ENCODE measurements at regions not wholly inside any gene's neighbourhood (a gene's known extent, or its start where the extent isn't known, plus 50 kb on each side); places are given as distances from the start of the nearest gene placed in this dataset.
"Not testable (repeated sequence)": the region's sequence is repeated elsewhere in the genome, so short reads cannot be mapped to it uniquely, and the experiment has no call there.

GRCh38 chr13:18285663-18286062, 896.0 kb downstream of the TUBA3C start:
- H3K36me3 ChIP-seq (ENCODE audit: control insufficient read depth in 1 of 2, insufficient read depth in 2 of 2, low read length in 2 of 2); H3K23ac ChIP-seq (ENCODE audit: low read length); H3K27ac ChIP-seq (ENCODE audit: low read depth, low read length); H3K79me1 ChIP-seq (ENCODE audit: low read length); H2BK5ac ChIP-seq (ENCODE audit: low read depth, low read length, poor library complexity); H3K9ac ChIP-seq (ENCODE audit: low read length); H3K14ac ChIP-seq (ENCODE audit: low read length); H2BK120ac ChIP-seq (ENCODE audit: insufficient read depth, low read length, poor library complexity); H3K27me3 ChIP-seq (ENCODE audit: insufficient read depth, low read length); H3K79me2 ChIP-seq (ENCODE audit: control insufficient read depth, insufficient read depth, low read length, poor library complexity); H4K8ac ChIP-seq (ENCODE audit: low read depth, low read length); H3K4ac ChIP-seq (ENCODE audit: low read depth, low read length); H2AFZ ChIP-seq (ENCODE audit: insufficient read depth, low read length, poor library complexity); H3K4me3 ChIP-seq (ENCODE audit: low read depth, low read length); H4K91ac ChIP-seq (ENCODE audit: low read depth, low read length); H3K4me1 ChIP-seq (ENCODE audit: control insufficient read depth in 1 of 2, insufficient read depth in 2 of 2, low read length in 2 of 2); H3K4me2 ChIP-seq (ENCODE audit: low read length); H4K12ac ChIP-seq (ENCODE audit: low read depth, low read length); H2AK5ac ChIP-seq (ENCODE audit: low read length); H3K18ac ChIP-seq (ENCODE audit: low read length); DNase-seq; H2BK12ac ChIP-seq (ENCODE audit: low read length): not testable (repeated sequence)
- WGBS (ENCODE audit: extremely low coverage, insufficient coverage, insufficient read length), result no CpG with 5 or more reads among the region's 4 CpGs
- H3K9me3 ChIP-seq (ENCODE audit: insufficient read depth, low read depth, low read length), result peaks cover 14% of the 10 kb centered on the region

- H3K14ac ChIP-seq (ENCODE audit: low read length); H2AK5ac ChIP-seq (ENCODE audit: low read length); H3K4me2 ChIP-seq (ENCODE audit: low read length); H3K4me3 ChIP-seq (ENCODE audit: low read depth, low read length); H4K12ac ChIP-seq (ENCODE audit: low read depth, low read length); H3K18ac ChIP-seq (ENCODE audit: low read length); H3K9ac ChIP-seq (ENCODE audit: low read length); H3K27ac ChIP-seq (ENCODE audit: low read depth, low read length); H2BK120ac ChIP-seq (ENCODE audit: insufficient read depth, low read length, poor library complexity); H4K91ac ChIP-seq (ENCODE audit: low read depth, low read length); H2BK5ac ChIP-seq (ENCODE audit: low read depth, low read length, poor library complexity); DNase-seq; H3K79me1 ChIP-seq (ENCODE audit: low read length); H3K79me2 ChIP-seq (ENCODE audit: control insufficient read depth, insufficient read depth, low read length, poor library complexity); H3K36me3 ChIP-seq (ENCODE audit: control insufficient read depth in 1 of 2, insufficient read depth in 2 of 2, low read length in 2 of 2); H2BK12ac ChIP-seq (ENCODE audit: low read length); H4K8ac ChIP-seq (ENCODE audit: low read depth, low read length); H3K23ac ChIP-seq (ENCODE audit: low read length); H3K27me3 ChIP-seq (ENCODE audit: insufficient read depth, low read length); H3K4me1 ChIP-seq (ENCODE audit: control insufficient read depth in 1 of 2, insufficient read depth in 2 of 2, low read length in 2 of 2); H2AFZ ChIP-seq (ENCODE audit: insufficient read depth, low read length, poor library complexity); H3K4ac ChIP-seq (ENCODE audit: low read depth, low read length): not testable (repeated sequence)
- no CpG with 5 or more reads among the region's 5 CpGs for WGBS (ENCODE audit: extremely low coverage, insufficient coverage, insufficient read length)
- H3K9me3 ChIP-seq (ENCODE audit: insufficient read depth, low read depth, low read length), result peaks cover 17% of the 10 kb centered on the region
Observed at GRCh38 chr13:18284040-18284439, 897.6 kb downstream of the TUBA3C start.

GRCh38 chr13:18281829-18282597, 899.6 kb downstream of the TUBA3C start:
- H2BK12ac ChIP-seq (ENCODE audit: low read length); DNase-seq; H4K8ac ChIP-seq (ENCODE audit: low read depth, low read length); H3K27ac ChIP-seq (ENCODE audit: low read depth, low read length); H3K4ac ChIP-seq (ENCODE audit: low read depth, low read length); H3K79me1 ChIP-seq (ENCODE audit: low read length); H3K27me3 ChIP-seq (ENCODE audit: insufficient read depth, low read length); H3K4me2 ChIP-seq (ENCODE audit: low read length); H2BK5ac ChIP-seq (ENCODE audit: low read depth, low read length, poor library complexity); H3K14ac ChIP-seq (ENCODE audit: low read length); H3K18ac ChIP-seq (ENCODE audit: low read length); H2BK120ac ChIP-seq (ENCODE audit: insufficient read depth, low read length, poor library complexity); H3K4me1 ChIP-seq (ENCODE audit: control insufficient read depth in 1 of 2, insufficient read depth in 2 of 2, low read length in 2 of 2); H3K9ac ChIP-seq (ENCODE audit: low read length); H3K23ac ChIP-seq (ENCODE audit: low read length); H2AFZ ChIP-seq (ENCODE audit: insufficient read depth, low read length, poor library complexity); H4K91ac ChIP-seq (ENCODE audit: low read depth, low read length); H2AK5ac ChIP-seq (ENCODE audit: low read length); H3K36me3 ChIP-seq (ENCODE audit: control insufficient read depth in 1 of 2, insufficient read depth in 2 of 2, low read length in 2 of 2); H3K4me3 ChIP-seq (ENCODE audit: low read depth, low read length); H4K12ac ChIP-seq (ENCODE audit: low read depth, low read length); H3K79me2 ChIP-seq (ENCODE audit: control insufficient read depth, insufficient read depth, low read length, poor library complexity): not testable (repeated sequence)
- WGBS (ENCODE audit: extremely low coverage, insufficient coverage, insufficient read length), result no CpG with 5 or more reads among the region's 6 CpGs
- peaks cover 28% of the 10 kb centered on the region for H3K9me3 ChIP-seq (ENCODE audit: insufficient read depth, low read depth, low read length)

DNA sequence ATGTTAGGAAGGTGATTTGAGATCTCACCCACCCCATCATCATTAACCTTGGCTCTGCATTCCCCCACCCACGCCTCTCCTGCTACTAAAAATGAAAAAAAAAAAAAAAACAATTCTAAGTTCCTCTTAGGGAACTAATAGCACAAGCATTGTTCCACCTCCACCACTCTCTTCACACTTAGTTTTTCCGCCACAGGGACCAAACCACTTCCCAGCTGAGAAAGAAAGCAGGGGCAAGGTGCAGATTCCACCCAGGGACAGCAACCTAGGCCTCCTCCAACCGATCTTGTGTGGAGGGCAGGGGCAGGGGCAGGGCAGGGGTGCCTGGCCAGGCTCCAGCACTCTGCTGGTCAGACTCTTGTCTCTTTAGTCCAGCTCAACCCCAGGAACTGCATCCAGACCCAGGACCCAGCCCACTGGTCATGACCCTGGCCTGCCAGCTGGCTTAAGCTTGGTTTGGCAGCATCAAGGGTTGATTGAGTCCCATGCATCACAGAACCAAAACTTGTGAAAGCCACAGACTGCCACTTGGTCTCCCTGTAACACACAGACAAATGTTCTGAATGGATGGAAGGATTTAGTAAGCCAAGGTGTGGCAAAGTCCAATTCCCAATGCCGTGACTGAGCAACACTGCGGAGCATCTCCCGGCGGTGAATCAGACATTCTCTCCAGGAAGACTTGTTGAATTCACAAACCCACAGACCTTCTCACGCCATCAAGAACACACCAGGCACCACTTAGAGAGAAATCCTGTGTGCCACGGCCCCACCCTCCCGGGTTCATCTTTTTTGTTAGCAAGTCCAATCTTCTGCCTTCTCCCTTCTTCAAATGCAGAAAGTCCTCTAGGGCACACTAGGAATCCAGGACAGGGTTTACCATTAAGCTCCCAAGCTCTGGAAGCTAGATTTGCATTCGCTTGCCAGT, 900.5 kb downstream of the TUBA3C start:
- not testable (repeated sequence) for H3K4me1 ChIP-seq (ENCODE audit: control insufficient read depth in 1 of 2, insufficient read depth in 2 of 2, low read length in 2 of 2); H3K4me2 ChIP-seq (ENCODE audit: low read length); H3K79me2 ChIP-seq (ENCODE audit: control insufficient read depth, insufficient read depth, low read length, poor library complexity); H3K36me3 ChIP-seq (ENCODE audit: control insufficient read depth in 1 of 2, insufficient read depth in 2 of 2, low read length in 2 of 2); H3K14ac ChIP-seq (ENCODE audit: low read length); H3K23ac ChIP-seq (ENCODE audit: low read length); H3K27me3 ChIP-seq (ENCODE audit: insufficient read depth, low read length); H4K8ac ChIP-seq (ENCODE audit: low read depth, low read length); DNase-seq; H3K4me3 ChIP-seq (ENCODE audit: low read depth, low read length); H3K79me1 ChIP-seq (ENCODE audit: low read length); H2BK5ac ChIP-seq (ENCODE audit: low read depth, low read length, poor library complexity); H3K9ac ChIP-seq (ENCODE audit: low read length); H2BK12ac ChIP-seq (ENCODE audit: low read length); H2BK120ac ChIP-seq (ENCODE audit: insufficient read depth, low read length, poor library complexity); H3K4ac ChIP-seq (ENCODE audit: low read depth, low read length); H2AFZ ChIP-seq (ENCODE audit: insufficient read depth, low read length, poor library complexity); H3K27ac ChIP-seq (ENCODE audit: low read depth, low read length); H3K18ac ChIP-seq (ENCODE audit: low read length); H4K12ac ChIP-seq (ENCODE audit: low read depth, low read length); H4K91ac ChIP-seq (ENCODE audit: low read depth, low read length); H2AK5ac ChIP-seq (ENCODE audit: low read length)
- no CpG with 5 or more reads among the region's 11 CpGs for WGBS (ENCODE audit: extremely low coverage, insufficient coverage, insufficient read length)
- peaks cover 34% of the 10 kb centered on the region for H3K9me3 ChIP-seq (ENCODE audit: insufficient read depth, low read depth, low read length)

All from trophoblast cell (in vitro differentiated cells and primary cell).